ENCODE measurements at regions not wholly inside any gene's neighbourhood (a gene's known extent, or its start where the extent isn't known, plus 50 kb on each side); places are given as distances from the start of the nearest gene placed in this dataset.

GRCh38 chr10:118823256-118823907 is 68.6 kb upstream of the CACUL1 start:
- TF ChIP-seq, protein P1, sequence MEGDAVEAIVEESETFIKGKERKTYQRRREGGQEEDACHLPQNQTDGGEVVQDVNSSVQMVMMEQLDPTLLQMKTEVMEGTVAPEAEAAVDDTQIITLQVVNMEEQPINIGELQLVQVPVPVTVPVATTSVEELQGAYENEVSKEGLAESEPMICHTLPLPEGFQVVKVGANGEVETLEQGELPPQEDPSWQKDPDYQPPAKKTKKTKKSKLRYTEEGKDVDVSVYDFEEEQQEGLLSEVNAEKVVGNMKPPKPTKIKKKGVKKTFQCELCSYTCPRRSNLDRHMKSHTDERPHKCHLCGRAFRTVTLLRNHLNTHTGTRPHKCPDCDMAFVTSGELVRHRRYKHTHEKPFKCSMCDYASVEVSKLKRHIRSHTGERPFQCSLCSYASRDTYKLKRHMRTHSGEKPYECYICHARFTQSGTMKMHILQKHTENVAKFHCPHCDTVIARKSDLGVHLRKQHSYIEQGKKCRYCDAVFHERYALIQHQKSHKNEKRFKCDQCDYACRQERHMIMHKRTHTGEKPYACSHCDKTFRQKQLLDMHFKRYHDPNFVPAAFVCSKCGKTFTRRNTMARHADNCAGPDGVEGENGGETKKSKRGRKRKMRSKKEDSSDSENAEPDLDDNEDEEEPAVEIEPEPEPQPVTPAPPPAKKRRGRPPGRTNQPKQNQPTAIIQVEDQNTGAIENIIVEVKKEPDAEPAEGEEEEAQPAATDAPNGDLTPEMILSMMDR (IDR thresholded peaks at IDR 0.05), result no peak
- TF ChIP-seq POLR2A (IDR thresholded peaks at IDR 0.05), result no peak
